ENCODE measurements at regions not wholly inside any gene's neighbourhood (a gene's known extent, or its start where the extent isn't known, plus 50 kb on each side); places are given as distances from the start of the nearest gene placed in this dataset.

- no peaks in the 10 kb centered on the region for H3K36me3 ChIP-seq (ENCODE audit: insufficient read depth, low read length)
- H3K9me3 ChIP-seq (ENCODE audit: low read length): peaks cover 5% of the 10 kb centered on the region
Observed at GRCh38 chr14:38016497-38016896, 191.2 kb upstream of the SSTR1 start.

GRCh38 chr14:38021861-38022260 lies 185.8 kb upstream of the SSTR1 start:
- Histone ChIP-seq H3K27ac (ENCODE audit: low read length) (no peak overlapping the region), H3K4me3 (ENCODE audit: low read length) (no peak overlapping the region), H2AFZ (ENCODE audit: low read depth, low read length) (no peak overlapping the region), H3F3A (ENCODE audit: insufficient read depth, low read length, poor library complexity, severe bottlenecking) (peaks cover 5% of the 10 kb centered on the region), H3K9me3 (ENCODE audit: low read length) (peaks cover 3% of the 10 kb centered on the region), H4K20me1 (ENCODE audit: insufficient read depth) (no peaks in the 10 kb centered on the region), H3K79me2 (replicated peaks; ENCODE audit: insufficient read depth, low read length) (no peaks in the 10 kb centered on the region), H3K4me2 (ENCODE audit: low read length) (no peak overlapping the region), H3K9me2 (ENCODE audit: insufficient read depth, low read length) (no peaks in the 10 kb centered on the region), H3K27me3 (ENCODE audit: insufficient read depth, low read depth, low read length) (no peaks in the 10 kb centered on the region), H3K9ac (ENCODE audit: low read length) (no peak overlapping the region), H3K36me3 (ENCODE audit: insufficient read depth, low read length) (no peaks in the 10 kb centered on the region)
- no peak for TF ChIP-seq EP300 (conservative IDR thresholded peaks at IDR 0.05; ENCODE audit: poor library complexity, severe bottlenecking)
- TF ChIP-seq MXI1 (conservative IDR thresholded peaks at IDR 0.05; ENCODE audit: poor library complexity, severe bottlenecking): no peak
- no peak for TF ChIP-seq RAD21 (conservative IDR thresholded peaks at IDR 0.05)
- TF ChIP-seq SMC3 (conservative IDR thresholded peaks at IDR 0.05; ENCODE audit: poor library complexity): no peak
- TF ChIP-seq REST (IDR thresholded peaks at IDR 0.05; ENCODE audit: borderline replicate concordance): no peak
- TF ChIP-seq TAF1 (IDR thresholded peaks at IDR 0.05; ENCODE audit: low read depth): no peak
- TF ChIP-seq CTCF (IDR thresholded peaks at IDR 0.05; ENCODE audit: poor library complexity, severe bottlenecking): no peak

More at GRCh38 chr14:38016497-38016896, 191.2 kb upstream of the SSTR1 start:
- Histone ChIP-seq H3K9ac (ENCODE audit: low read length) (no peak overlapping the region), H3K4me2 (ENCODE audit: low read length) (no peak overlapping the region), H3K9me2 (ENCODE audit: insufficient read depth, low read length) (no peaks in the 10 kb centered on the region), H3K79me2 (replicated peaks; ENCODE audit: insufficient read depth, low read length) (no peaks in the 10 kb centered on the region), H2AFZ (ENCODE audit: low read depth, low read length) (no peak overlapping the region), H3K27me3 (ENCODE audit: insufficient read depth, low read depth, low read length) (no peaks in the 10 kb centered on the region), H3F3A (ENCODE audit: insufficient read depth, low read length, poor library complexity, severe bottlenecking) (no peaks in the 10 kb centered on the region), H3K27ac (ENCODE audit: low read length) (no peak overlapping the region), H3K4me3 (ENCODE audit: low read length) (no peak overlapping the region), H4K20me1 (ENCODE audit: insufficient read depth) (no peaks in the 10 kb centered on the region)
- no peak for TF ChIP-seq MXI1 (conservative IDR thresholded peaks at IDR 0.05; ENCODE audit: poor library complexity, severe bottlenecking)
- no peak for TF ChIP-seq EZH2 (IDR thresholded peaks at IDR 0.05; ENCODE audit: borderline replicate concordance, insufficient read depth, low read length, poor library complexity, severe bottlenecking)
- TF ChIP-seq REST (IDR thresholded peaks at IDR 0.05; ENCODE audit: borderline replicate concordance): no peak
- TF ChIP-seq EP300 (conservative IDR thresholded peaks at IDR 0.05; ENCODE audit: poor library complexity, severe bottlenecking): no peak
- no peak for TF ChIP-seq SMC3 (conservative IDR thresholded peaks at IDR 0.05; ENCODE audit: poor library complexity)
- TF ChIP-seq TAF1 (IDR thresholded peaks at IDR 0.05; ENCODE audit: low read depth): no peak
- no peak for TF ChIP-seq RAD21 (conservative IDR thresholded peaks at IDR 0.05)
- TF ChIP-seq POLR2AphosphoS5 (IDR thresholded peaks at IDR 0.05): no peak
- no peak for TF ChIP-seq CTCF (IDR thresholded peaks at IDR 0.05; ENCODE audit: poor library complexity, severe bottlenecking)

All from neural cell (in vitro differentiated cells).